Vagina (tissue), 2 donors: ENCODE measurements at regions not wholly inside any gene's neighbourhood (a gene's known extent, or its start where the extent isn't known, plus 50 kb on each side); places are given as distances from the start of the nearest gene placed in this dataset.

ENCODE experiments used
- CTCF ChIP-seq, 3 experiments: fragments of 450-650 bp in 2 of 3; fragments of 200-600 bp in 1 of 3; sonication (generic) in 1 of 3; IDR thresholded peaks; one replicate each; pipeline ENCODE4 v1.5.1; 2017 to 2019; ENCODE audit warnings: antibody characterized with exemption in 3 of 3, mild to moderate bottlenecking in 2 of 3, moderate library complexity in 2 of 3
- POLR2A ChIP-seq, 2 donors: fragments of 450-650 bp; IDR thresholded peaks; one replicate each; pipeline ENCODE4 v1.6.1; 2017; ENCODE audit warnings: antibody characterized with exemption in 2 of 2, mild to moderate bottlenecking in 2 of 2, moderate library complexity in 2 of 2

GRCh38 chr9:109893241-109893640, 113.2 kb downstream of the PALM2AKAP2 start:
- TF ChIP-seq CTCF (IDR thresholded peaks at IDR 0.05), result no peak
- no peak for TF ChIP-seq POLR2A (IDR thresholded peaks at IDR 0.05)
